Cerebellar nuclear complex (tissue), 1 donor: ENCODE measurements at regions not wholly inside any gene's neighbourhood (a gene's known extent, or its start where the extent isn't known, plus 50 kb on each side); places are given as distances from the start of the nearest gene placed in this dataset.

ENCODE experiments used
- DNase-seq, 2 experiments: peaks; one replicate each; lab custom pipeline; 2025; lab: John Stamatoyannopoulos, UW

DNA sequence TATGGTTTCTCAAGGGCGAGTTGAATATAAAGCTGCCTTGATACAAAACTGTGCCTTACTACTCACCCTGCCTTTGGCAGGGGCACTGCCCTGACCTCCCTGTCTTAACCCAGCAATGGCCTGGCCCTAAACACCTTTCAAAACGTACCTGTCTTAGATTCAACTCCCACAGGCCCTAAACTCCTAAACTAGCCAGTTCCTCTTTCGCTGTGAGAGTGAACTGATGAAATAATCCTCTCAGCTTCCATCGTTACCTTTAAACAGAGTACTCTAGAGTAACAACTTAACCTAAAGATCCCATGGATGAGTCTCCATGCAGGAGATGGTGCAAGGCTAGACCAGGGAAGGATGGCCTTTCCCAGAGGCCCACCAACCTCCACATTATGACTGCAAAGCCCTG lies 133.0 kb upstream of the THBS1 start:
- no peak for DNase-seq

DNA sequence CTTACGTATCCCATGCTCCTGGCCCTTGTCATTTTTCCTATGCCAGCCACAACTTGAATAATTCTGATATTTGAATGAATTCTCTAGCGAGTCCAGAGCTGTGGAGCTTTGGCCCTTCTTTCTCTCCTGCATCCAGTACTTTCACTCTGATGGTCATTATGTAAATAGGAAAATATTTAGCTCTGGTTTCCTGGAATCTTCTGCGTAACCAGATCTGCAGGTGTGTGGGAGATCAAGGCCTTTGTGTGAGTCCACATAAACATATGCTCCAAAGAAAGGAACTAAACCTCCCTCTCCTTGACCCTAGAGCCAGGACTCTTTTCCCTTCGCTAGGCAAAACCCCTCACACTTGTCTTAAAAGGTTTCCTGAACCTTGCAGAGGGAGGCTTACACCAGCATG lies 132.5 kb upstream of the THBS1 start:
- DNase-seq = no peak

DNA sequence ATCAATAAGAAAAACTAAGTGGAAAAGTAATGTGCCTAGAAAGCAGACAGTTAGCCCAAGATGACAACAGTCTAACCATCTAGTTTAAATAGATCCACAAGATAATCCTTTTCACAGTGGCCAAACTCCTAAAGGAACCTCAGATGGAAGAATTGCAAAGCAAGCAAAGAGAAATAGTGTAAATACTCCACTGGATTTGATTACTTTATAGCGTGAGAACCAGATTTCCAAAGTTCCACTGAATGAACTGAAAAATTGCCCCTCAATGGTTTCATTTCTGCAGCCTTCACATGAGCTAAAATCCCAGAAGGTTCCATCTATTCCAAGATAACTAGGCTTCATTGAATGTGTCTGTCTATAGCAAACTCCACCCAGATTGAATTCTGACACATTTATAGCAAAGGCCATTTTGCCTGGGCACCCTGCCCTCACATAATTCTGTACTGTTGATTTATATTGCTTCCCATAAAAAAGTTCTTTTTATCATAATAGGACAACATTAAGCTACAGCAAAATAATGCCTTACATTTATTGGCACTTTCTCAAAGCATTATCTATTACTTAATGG lies 129.7 kb upstream of the THBS1 start:
- DNase-seq = no peak

DNA sequence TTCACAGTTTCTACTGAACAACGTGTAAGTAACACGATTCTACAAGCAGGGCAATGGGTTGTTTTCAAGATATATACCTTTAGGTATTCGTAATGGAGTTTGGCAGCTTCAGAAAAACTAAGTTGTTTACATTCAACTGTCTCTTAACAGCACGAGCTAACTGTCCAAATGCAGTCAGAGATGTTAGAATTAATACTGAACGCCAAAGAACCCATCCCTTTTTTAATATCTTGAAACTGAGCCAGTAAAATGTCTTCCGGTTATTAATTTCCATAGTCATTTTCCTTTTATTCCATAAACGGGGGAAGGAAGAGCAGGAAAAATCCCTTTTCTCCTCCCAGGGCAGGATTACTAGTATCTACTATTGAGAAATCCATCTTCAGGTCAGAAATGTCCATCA lies 129.0 kb upstream of the THBS1 start:
- no peak for DNase-seq

DNA sequence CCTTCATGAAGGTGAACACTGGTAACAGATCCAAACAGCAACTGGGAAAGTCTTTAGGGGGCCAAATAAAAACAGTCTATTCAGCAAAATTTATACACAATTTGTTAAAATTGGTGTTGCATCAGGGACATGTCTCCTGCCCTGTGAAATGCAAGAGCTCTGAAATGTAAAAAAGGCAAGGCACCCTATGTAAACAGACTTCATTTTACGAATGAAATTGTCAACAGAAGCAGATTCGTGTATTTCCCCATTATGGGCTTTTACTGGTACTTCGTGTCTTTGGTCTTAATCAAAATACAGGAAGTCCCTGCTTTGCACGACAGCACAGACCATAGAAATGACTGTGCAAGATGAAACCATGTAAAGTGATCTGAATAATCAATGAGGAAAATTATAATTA lies 127.3 kb upstream of the THBS1 start:
- no peak for DNase-seq

DNA sequence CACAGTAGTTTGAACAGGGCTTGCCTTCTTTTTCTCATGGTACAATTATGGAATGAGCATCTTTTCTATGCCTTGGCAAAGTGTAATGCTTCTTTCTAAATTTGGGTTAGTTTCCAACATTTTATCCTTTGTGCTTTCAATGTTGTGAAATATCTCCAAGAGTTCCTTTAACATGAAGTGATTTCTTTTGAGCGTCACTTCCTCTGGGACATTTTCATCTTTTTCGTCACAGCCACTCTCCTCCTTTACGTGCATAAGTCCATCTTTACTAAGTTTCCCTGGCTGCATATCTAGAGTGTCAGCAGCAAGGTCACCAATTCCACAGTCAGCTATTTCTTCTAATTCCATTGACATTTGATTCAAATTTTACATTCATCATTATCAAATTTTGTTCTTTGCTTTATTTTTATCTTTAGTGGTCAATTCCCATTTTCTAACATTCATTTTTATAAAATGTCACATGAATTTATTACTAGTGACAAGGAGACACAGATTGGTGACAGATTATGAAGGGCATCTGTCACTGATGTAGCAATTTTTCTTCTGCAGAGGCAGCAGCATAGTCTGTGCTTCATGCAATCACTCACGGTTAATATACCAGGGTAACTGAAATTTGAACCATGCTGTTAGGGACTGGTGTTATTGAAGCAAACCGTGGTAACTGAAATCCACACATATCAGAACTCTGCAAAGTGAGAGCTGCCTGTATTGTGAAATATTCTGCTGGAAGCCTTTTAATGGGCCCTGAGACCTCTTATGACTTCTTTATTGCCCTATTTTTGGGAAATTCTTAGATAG lies 126.5 kb upstream of the THBS1 start:
- no peak for DNase-seq

DNA sequence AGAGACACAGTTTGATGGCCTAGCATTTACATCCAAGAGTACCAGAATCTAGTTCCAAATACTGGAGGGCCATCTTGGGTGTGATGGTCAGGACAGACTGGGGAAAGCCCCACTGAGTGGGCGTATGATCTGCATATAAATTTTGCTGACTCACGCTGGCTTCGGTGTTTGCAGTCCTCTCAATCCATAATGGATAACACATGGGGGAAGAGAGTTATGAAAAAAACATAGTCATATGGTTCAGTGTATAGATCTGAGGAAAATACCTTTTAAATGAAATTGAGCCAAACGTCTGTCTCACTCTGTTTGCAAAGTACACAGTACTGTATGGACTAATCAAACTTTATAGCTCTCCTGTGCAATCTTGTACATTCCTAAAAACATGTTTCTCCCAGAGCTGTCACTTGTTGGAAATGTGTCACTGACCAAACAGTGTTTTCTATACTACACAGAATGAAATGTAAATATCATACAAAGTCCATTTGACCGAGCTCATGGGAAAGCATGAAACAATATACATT lies 125.3 kb upstream of the THBS1 start:
- DNase-seq = no peak

DNA sequence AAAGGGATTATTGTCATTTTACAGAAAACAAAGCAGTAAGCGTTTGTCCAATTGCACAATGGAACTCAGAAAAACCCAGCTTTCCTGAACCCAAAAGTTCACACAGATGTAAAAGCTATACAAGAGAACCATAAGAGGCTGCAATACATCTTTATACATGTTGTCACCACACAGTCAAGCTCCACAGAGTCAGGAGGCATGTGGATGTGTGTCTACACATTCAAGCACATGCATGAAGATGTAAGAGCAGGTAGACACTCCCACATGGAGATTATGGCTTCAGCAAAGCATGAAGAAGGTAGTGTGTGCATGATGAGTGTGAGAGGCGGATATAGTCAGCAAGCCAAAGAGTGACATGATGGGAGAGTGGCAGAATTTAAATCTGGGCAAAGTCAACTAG lies 124.7 kb upstream of the THBS1 start:
- DNase-seq = no peak

DNA sequence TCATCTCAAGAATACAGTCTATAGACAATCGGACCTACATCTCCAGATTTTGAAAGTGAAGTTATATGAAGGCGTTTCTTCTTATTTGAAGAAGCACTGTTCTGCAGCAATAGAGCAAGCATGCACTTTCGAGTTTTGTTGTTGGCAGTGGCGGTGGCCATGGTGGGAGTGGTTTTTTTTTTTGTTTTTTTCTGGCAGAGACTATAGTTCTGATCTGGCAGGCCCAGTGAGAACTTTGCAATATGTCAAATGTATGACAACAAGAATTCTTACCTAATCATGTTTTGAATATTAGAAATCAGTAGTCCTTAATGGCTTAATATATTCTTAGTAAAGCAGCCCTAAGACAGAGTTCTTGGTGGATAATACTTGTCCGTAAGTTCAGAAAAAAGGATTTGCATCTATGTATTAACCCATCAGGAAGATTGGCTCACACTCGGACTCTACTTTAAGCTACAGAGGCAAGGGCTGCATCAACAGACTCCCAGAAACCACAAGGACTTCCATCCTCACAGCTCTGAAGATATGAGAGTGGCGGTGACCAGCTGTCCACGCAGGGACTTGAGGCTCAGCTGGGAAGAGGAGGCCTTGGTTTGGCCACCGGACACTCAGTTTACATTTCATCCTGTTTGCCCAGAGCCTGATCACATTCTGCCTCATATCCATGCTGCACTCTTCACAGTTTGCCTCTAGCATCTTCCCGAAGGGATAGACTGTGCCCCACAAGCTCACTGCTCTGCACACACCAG lies 124.1 kb upstream of the THBS1 start:
- DNase-seq = no peak

DNA sequence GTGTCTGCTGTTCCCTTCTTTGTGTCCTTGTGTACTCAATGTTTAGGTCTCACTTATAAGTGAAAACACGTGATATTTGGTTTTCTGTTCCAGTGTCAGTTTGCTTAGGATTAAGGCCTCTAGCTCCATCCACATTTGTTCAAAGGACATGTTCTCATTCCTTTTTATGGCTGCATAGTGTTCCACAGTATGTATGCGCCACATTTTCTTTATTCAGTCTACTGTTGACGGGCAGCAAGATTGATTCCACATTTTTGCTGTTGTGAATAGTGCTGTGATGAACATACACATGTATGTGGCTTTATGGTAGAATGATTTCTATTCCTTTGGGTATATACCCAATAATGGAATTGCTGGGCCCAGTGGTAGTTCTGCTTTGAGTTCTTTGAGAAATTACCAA lies 122.7 kb upstream of the THBS1 start:
- DNase-seq = no peak

DNA sequence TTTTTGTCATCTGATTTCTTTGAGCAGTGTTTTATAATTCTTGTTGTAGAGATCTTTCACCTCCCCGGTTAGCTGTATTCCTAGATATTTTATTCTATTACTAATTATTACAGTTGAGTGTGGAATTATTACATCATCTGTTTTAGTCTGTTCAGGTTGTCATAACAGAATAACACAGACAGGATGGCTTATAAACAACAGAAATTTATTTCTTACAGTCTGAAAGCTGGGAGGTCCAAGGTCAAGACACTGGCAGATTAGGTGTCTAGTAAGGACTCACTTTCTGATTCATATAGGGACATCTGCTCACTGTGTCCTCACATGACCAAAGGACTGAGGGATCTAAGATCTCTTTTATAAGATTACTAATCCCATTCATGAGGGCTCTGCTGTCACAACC lies 121.3 kb upstream of the THBS1 start:
- DNase-seq = no peak

DNA sequence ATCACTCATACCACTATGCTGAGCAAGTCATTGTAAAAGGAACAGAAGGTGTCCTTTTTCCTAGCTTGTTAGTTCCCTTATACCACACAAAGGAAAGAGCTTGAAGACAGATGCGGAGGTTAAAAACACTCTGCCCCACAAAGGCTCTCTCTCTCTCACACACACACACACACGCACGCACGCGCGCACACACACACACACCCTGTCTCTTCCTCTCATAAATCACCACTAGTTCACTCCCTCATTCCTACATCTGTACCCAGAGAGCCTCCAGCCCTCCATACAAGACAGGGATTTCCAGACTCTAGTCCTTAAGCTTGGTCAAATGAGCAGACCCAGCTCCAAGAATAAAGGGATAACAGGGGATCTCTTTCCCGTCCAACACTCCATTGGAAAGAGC lies 120.1 kb upstream of the THBS1 start:
- DNase-seq = no peak

DNA sequence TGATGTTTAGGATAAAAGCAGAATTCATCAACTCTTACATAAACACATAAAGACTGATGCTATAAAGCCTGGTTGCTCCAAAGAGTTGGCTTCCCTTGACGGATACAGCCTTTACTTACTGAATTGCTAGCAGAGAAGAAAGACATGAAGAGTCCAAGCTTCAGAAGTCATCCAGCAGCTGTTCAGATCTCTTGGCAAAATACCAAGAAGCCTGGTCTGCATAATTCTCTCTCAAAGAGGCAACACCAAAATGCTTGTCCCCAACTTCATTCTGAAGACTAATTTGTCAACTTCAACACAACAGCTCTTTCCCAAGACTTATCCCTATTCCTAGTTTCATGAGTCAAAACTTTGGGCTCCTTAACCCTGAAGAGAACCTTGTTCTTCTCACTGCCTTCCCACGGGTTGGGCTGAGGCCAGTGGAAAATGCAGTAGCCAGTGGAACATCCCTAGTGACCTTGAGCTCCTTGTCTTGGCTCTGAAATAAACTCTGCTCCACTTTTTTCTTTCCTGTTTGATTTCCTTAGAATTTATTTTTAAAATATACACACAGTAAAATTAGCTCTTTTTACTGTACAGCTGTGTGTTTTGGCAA lies 119.2 kb upstream of the THBS1 start:
- no peak for DNase-seq

DNA sequence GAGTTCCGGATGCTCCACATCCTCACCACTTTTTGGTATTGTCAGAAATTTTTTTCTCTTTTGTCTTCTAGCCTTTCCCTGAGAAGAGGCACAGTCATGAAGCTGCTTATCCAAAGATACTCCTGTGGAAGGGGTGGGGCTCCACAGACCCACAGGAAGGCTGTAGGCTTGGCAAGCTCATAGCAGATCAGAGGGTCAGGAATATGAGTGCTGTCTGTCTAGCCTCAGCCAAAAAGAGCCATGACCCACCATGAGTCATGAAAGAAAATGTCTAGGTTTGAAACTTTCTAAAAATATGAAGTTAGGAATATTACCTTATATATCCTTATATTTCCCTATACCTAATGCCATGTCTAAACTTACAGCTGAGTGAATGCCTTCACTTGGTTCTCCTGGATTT lies 118.2 kb upstream of the THBS1 start:
- no peak for DNase-seq

DNA sequence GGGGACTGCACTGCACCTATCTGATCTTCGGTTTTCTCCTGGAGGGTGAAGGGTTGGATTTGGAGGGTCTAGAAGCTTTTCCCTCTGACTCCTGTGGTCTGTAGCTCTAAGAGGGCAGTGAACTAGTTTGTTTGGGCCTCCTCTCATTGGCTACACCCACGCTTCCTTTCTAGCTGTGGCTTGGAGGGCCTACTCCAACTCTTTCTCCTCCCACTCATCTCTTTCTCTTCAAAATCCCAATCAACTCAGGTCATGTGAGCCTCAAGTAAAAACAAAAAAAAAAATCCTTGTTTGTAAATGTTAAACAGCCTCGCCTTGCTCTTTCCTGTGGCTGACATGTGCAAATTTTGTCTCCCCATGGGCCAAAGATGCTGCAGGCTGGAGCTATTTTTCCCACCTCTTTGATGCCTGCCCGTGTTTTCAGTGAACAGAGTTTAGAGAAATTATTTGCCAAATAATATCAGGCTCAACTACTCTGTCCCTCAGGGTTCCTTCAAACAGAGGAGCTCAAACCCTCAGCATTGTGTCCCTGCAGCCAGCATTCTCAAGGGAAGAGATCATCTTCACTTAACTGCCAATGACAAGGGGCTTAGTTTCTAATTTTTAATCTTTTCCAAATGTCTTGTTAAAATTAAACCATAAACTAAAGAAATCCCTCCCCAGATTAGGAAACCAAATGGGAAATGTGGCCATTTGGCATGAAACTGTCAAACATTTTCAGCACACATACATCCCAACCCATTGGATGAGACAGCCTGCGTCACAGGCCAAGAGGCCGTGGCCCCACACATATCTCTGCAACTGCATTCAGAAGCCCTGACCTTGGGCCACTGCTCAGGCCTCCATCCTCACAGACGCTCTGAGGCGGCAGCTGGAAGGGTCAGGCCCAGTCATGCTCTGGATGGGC lies 114.8 kb upstream of the THBS1 start:
- no peak for DNase-seq

DNA sequence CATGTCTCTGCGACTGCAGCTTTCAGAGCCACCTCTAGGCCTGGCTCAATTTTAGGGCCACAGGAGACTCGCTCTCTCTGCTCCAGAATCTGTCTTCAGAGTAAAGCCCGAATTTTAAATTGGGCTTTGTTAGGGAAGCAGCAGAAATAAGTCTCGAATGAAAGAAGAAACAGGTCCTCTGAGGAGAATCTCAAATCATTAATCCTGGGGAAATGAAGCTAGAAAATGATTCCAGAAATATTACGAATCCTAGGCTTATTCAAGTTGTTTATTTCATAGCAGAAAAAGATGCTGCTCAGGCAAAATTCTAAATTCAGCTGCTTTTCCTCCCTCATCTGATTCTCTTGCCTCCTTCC lies 114.2 kb upstream of the THBS1 start:
- no peak for DNase-seq

DNA sequence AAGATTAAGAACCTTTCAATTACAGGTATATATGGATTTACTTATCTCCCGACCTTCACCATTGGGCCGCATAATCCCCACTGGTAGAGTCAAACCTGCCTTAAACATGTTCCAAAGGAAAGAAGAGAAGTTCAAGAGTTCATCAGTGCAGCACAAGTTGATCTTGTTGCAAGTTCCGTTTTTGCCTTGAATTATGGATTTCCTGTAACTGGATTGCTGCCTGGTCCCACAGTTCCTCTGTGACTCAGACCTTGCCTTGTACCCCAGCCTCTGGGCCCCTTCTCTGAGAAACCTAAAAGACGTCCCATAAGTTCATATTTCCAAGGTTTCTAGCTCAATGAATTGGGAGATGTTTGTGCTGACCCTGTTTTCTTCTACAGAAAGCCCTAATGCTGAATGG lies 112.5 kb upstream of the THBS1 start:
- no peak for DNase-seq

DNA sequence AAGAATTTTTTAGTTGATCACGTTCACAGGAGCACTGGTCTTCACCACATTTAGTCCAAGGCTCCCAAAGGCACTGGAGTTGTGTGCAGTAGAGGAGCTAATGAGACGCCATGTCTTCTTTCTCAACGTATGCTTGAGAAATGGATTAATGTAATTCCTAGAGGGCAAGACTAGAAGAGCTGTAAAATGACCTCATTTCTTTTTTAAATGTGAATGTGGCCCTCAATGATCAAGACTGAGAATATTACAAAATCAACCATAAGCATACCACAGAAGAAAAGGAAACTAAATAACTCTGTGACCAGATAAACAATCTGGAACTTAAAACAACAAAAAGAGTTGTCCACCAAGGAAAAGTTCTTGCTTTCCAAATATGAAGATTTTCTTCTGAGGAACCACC lies 112.1 kb upstream of the THBS1 start:
- DNase-seq = no peak

DNA sequence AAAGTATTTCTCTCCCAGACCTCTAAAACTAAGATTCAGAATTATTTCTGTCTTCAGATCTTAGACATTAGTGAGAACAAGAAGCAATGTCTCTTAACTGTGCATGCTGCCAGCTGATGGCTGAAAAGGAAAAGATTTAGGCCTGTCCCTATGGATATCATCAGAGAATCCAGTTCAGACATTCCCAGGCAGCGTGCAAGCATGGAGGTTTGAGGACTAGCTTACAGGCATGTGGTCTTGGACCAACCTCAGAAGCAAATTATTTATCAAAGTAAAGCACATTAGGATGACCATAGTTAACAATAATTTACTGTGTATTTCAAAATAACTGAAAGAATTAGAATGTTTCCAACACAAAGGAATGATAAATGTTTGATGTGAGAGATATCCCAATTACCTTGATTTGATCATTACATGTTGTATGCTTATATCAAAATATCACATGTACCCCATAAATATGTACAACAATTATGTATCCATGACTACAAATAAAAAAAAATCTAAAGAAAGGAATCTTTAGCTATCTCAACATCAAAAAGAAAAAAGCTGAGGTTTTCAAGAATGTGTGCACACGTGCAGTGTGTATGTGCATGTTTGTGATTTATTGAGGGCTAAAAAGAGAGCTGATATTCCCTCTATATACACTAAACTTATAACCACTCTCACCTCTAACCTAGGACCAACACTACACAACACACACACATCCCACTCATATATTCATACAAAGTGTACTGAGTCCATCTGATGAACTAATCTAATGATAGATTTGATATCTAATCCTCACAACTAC lies 108.9 kb upstream of the THBS1 start:
- DNase-seq = no peak

DNA sequence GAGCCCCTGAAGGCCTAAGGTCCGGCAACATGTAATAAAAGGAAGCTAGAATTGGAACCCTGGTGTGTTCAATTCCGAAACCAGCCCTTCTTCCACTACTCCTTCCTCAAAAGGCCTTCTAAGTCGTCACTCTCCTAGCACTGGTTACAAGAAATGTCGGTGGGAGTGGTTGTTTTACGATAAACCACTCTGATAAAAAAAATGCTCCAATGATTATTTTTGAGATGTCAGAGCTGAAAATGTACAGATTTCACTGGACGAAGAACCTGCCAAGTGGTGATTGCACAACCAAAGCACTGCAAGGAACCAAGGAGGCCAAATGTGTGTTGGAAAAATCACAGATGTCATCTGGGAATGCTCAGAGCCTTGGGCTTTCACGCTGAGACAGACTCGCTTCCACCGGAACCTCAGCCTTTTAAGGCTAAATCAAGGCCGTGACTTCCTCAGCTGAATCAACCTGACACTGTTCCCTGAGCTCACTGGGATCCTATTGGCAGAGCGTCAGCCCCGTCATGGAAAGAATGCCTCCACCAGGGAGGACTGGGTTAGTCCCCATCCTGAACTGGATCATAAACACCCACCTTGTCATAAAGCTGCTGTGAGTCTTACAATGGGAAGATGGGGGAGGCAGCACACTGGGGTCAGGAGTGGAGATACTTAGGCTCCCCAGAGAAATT lies 108.1 kb upstream of the THBS1 start:
- no peak for DNase-seq
